ENCODE measurements at regions not wholly inside any gene's neighbourhood (a gene's known extent, or its start where the extent isn't known, plus 50 kb on each side); places are given as distances from the start of the nearest gene placed in this dataset.

- Histone ChIP-seq H3K27me3 (ENCODE audit: control insufficient read depth in 3 of 3, insufficient read depth in 3 of 3, low read length in 3 of 3) (no peaks in the 10 kb centered on the region), H3K9ac (ENCODE audit: low read depth in 1 of 3, low read length in 3 of 3) (no peak overlapping the region), H3K27ac (ENCODE audit: low read depth, low read length) (no peak overlapping the region), H3K4me1 (ENCODE audit: control insufficient read depth in 3 of 3, insufficient read depth in 3 of 3, low read length in 3 of 3) (no peaks in the 10 kb centered on the region), H3K4me3 (ENCODE audit: low read length in 3 of 3) (no peak overlapping the region), H3K9me3 (ENCODE audit: control insufficient read depth in 3 of 3, low read length in 3 of 3) (no peaks in the 10 kb centered on the region), H3K36me3 (ENCODE audit: control insufficient read depth in 3 of 3, insufficient read depth in 3 of 3, low read length in 3 of 3) (no peaks in the 10 kb centered on the region)
Measured at GRCh38 chr5:113902917-113903660, 389.6 kb downstream of the YTHDC2 start.

DNA sequence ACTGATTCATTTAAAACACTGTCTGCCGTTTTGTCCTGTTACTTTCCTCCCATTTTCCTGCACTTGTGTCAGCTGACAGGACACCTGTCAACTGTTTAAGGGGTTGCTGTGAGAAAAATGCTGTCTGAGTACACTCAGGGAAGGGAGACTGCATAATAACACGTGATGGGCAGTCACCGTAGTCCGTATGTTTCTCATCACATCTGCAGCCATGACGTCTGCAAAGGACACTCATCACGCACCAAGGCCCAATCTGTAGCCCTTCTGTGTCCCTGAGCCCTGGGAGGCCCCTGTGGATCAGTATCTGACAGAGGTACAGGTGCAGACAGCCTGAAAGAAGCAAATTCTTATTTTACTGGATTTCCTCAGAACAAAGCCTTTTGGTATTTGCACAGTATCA, 396.3 kb downstream of the YTHDC2 start:
- Histone ChIP-seq H3K9me3 (ENCODE audit: control insufficient read depth in 3 of 3, low read length in 3 of 3) (no peaks in the 10 kb centered on the region), H3K9ac (ENCODE audit: low read depth in 1 of 3, low read length in 3 of 3) (no peak overlapping the region), H3K4me1 (ENCODE audit: control insufficient read depth in 3 of 3, insufficient read depth in 3 of 3, low read length in 3 of 3) (no peaks in the 10 kb centered on the region), H3K27ac (ENCODE audit: low read depth, low read length) (no peak overlapping the region), H3K36me3 (ENCODE audit: control insufficient read depth in 3 of 3, insufficient read depth in 3 of 3, low read length in 3 of 3) (no peaks in the 10 kb centered on the region), H3K27me3 (ENCODE audit: control insufficient read depth in 3 of 3, insufficient read depth in 3 of 3, low read length in 3 of 3) (no peaks in the 10 kb centered on the region), H3K4me3 (ENCODE audit: low read length in 3 of 3) (no peak overlapping the region)

DNA sequence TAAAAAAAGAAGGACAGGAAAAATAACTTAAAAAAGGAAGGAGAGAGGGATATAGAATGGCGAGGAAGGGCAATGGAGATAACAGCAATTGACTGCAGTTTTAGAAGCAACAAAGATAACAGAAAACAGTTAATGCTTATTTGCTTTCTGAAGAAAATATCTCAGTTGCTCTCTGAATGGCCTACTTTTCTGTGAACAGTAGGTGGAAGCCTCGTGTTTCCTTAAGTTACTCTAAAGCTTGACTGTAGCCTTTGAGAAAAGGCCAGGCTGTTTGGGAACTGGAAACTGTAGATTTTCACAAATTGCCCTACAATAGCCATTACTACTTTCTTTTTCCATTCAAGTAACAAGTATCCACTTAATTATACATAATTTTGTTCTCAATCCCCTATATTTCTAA, 404.5 kb downstream of the YTHDC2 start:
- no peaks in the 10 kb centered on the region for H3K4me1 ChIP-seq (ENCODE audit: control insufficient read depth in 3 of 3, insufficient read depth in 3 of 3, low read length in 3 of 3)
- no peaks in the 10 kb centered on the region for H3K36me3 ChIP-seq (ENCODE audit: control insufficient read depth in 3 of 3, insufficient read depth in 3 of 3, low read length in 3 of 3)
- H3K27ac ChIP-seq (ENCODE audit: low read depth, low read length) = no peak overlapping the region
- no peak overlapping the region for H3K9ac ChIP-seq (ENCODE audit: low read depth in 1 of 3, low read length in 3 of 3)
- no peaks in the 10 kb centered on the region for H3K27me3 ChIP-seq (ENCODE audit: control insufficient read depth in 3 of 3, insufficient read depth in 3 of 3, low read length in 3 of 3)
- H3K9me3 ChIP-seq (ENCODE audit: control insufficient read depth in 3 of 3, low read length in 3 of 3) = no peaks in the 10 kb centered on the region
- no peak overlapping the region for H3K4me3 ChIP-seq (ENCODE audit: low read length in 3 of 3)

DNA sequence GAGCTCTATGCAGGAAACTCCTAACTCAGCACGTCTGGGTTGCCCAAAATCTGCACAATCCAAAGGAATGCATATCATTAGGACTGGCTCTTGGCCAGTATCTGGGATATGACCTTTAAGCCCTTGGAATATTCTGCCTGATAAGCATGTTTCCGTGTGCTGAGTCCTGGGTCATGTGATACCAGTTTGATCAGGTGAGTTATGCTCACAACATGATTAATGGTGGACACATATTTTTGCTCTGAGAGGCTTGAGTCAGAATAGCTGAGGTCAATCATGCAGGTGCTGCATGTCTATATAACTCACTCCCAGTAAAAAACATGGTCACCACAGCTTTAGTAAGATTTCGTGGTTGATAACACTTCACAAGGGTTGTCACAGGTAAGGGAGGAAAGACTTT, 408.8 kb downstream of the YTHDC2 start:
- Histone ChIP-seq H3K36me3 (ENCODE audit: control insufficient read depth in 3 of 3, insufficient read depth in 3 of 3, low read length in 3 of 3) (no peaks in the 10 kb centered on the region), H3K9me3 (ENCODE audit: control insufficient read depth in 3 of 3, low read length in 3 of 3) (no peaks in the 10 kb centered on the region), H3K4me3 (ENCODE audit: low read length in 3 of 3) (no peak overlapping the region), H3K27me3 (ENCODE audit: control insufficient read depth in 3 of 3, insufficient read depth in 3 of 3, low read length in 3 of 3) (no peaks in the 10 kb centered on the region), H3K27ac (ENCODE audit: low read depth, low read length) (no peak overlapping the region), H3K9ac (ENCODE audit: low read depth in 1 of 3, low read length in 3 of 3) (no peak overlapping the region), H3K4me1 (ENCODE audit: control insufficient read depth in 3 of 3, insufficient read depth in 3 of 3, low read length in 3 of 3) (no peaks in the 10 kb centered on the region)

- Histone ChIP-seq H3K36me3 (ENCODE audit: control insufficient read depth in 3 of 3, insufficient read depth in 3 of 3, low read length in 3 of 3) (no peaks in the 10 kb centered on the region), H3K9me3 (ENCODE audit: control insufficient read depth in 3 of 3, low read length in 3 of 3) (no peaks in the 10 kb centered on the region), H3K4me1 (ENCODE audit: control insufficient read depth in 3 of 3, insufficient read depth in 3 of 3, low read length in 3 of 3) (no peaks in the 10 kb centered on the region), H3K9ac (ENCODE audit: low read depth in 1 of 3, low read length in 3 of 3) (no peak overlapping the region), H3K4me3 (ENCODE audit: low read length in 3 of 3) (no peak overlapping the region), H3K27ac (ENCODE audit: low read depth, low read length) (no peak overlapping the region), H3K27me3 (ENCODE audit: control insufficient read depth in 3 of 3, insufficient read depth in 3 of 3, low read length in 3 of 3) (no peaks in the 10 kb centered on the region)
Measured at GRCh38 chr5:113935453-113935852, 422.0 kb downstream of the YTHDC2 start.

DNA sequence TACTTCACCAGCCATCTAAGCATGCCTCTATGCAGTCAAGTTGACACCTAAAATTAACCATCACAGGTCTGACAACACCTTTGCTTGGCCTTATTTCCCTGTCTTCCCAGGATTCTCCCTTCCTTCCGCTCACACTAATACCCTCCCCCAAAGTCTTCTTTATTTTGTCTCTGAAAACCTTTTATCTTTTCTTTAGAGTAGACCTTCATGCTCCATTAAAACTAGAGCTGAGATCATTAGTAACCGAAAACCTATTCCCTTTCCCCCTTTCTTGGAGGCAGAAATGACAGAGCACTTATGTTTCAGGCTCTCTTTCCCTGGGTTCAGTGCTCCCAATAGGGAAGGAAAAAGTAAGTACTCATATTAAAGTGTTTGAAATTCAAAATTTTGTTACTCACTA, 423.8 kb downstream of the YTHDC2 start:
- no peak overlapping the region for H3K9ac ChIP-seq (ENCODE audit: low read depth in 1 of 3, low read length in 3 of 3)
- no peak overlapping the region for H3K4me3 ChIP-seq (ENCODE audit: low read length in 3 of 3)
- no peaks in the 10 kb centered on the region for H3K36me3 ChIP-seq (ENCODE audit: control insufficient read depth in 3 of 3, insufficient read depth in 3 of 3, low read length in 3 of 3)
- no peaks in the 10 kb centered on the region for H3K4me1 ChIP-seq (ENCODE audit: control insufficient read depth in 3 of 3, insufficient read depth in 3 of 3, low read length in 3 of 3)
- no peaks in the 10 kb centered on the region for H3K27me3 ChIP-seq (ENCODE audit: control insufficient read depth in 3 of 3, insufficient read depth in 3 of 3, low read length in 3 of 3)
- H3K27ac ChIP-seq (ENCODE audit: low read depth, low read length) = no peak overlapping the region
- H3K9me3 ChIP-seq (ENCODE audit: control insufficient read depth in 3 of 3, low read length in 3 of 3) = no peaks in the 10 kb centered on the region

- H3K36me3 ChIP-seq (ENCODE audit: control insufficient read depth in 3 of 3, insufficient read depth in 3 of 3, low read length in 3 of 3) = no peaks in the 10 kb centered on the region
- no peaks in the 10 kb centered on the region for H3K4me1 ChIP-seq (ENCODE audit: control insufficient read depth in 3 of 3, insufficient read depth in 3 of 3, low read length in 3 of 3)
- H3K27me3 ChIP-seq (ENCODE audit: control insufficient read depth in 3 of 3, insufficient read depth in 3 of 3, low read length in 3 of 3) = no peaks in the 10 kb centered on the region
- no peak overlapping the region for H3K9ac ChIP-seq (ENCODE audit: low read depth in 1 of 3, low read length in 3 of 3)
- H3K9me3 ChIP-seq (ENCODE audit: control insufficient read depth in 3 of 3, low read length in 3 of 3) = no peaks in the 10 kb centered on the region
- no peak overlapping the region for H3K27ac ChIP-seq (ENCODE audit: low read depth, low read length)
- H3K4me3 ChIP-seq (ENCODE audit: low read length in 3 of 3) = no peak overlapping the region
Measured at GRCh38 chr5:113939988-113940387, 421.9 kb upstream of the KCNN2 start.

DNA sequence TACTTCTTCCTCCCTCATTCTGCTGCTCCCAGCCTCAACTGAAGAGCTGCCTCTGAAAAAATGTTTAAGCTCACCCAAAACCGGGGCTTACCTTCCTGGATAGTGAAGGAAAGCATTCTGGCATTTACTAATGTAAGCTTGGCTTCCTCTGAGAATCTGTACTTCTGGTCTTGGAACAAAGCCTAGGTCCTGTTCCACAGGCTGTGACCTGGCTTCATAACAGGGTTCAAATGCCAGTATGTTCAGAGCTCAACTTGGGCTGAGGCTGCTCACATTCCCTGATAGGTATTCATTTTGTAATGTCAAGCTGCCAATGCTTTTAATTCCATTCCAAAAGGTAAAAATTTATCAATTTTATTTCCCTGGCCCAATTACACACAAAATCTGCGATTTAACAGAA, 411.7 kb upstream of the KCNN2 start:
- H3K9me3 ChIP-seq (ENCODE audit: control insufficient read depth in 3 of 3, low read length in 3 of 3) = no peaks in the 10 kb centered on the region
- H3K27me3 ChIP-seq (ENCODE audit: control insufficient read depth in 3 of 3, insufficient read depth in 3 of 3, low read length in 3 of 3) = no peaks in the 10 kb centered on the region
- H3K4me3 ChIP-seq (ENCODE audit: low read length in 3 of 3) = no peak overlapping the region
- H3K9ac ChIP-seq (ENCODE audit: low read depth in 1 of 3, low read length in 3 of 3) = no peak overlapping the region
- H3K27ac ChIP-seq (ENCODE audit: low read depth, low read length) = no peak overlapping the region
- H3K4me1 ChIP-seq (ENCODE audit: control insufficient read depth in 3 of 3, insufficient read depth in 3 of 3, low read length in 3 of 3) = no peaks in the 10 kb centered on the region
- no peaks in the 10 kb centered on the region for H3K36me3 ChIP-seq (ENCODE audit: control insufficient read depth in 3 of 3, insufficient read depth in 3 of 3, low read length in 3 of 3)

DNA sequence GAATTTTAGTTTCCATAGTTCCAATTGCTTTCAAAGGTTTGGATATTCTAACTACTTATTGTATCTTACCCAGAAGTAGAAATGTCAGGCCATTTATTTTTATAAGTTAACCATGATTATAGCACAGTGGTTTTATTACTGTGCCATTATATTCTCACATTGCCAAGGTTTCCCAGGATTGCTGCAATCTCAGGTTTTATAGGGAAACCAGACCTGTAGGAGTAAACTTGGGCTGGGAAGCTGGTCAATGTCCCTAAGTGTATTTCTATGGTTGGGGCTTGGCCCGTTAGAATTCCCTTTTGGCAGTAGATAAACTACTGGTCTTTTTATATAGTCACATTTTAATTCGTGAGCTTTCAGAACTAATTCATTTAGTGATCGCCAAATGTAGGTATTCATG, 396.6 kb upstream of the KCNN2 start:
- Histone ChIP-seq H3K36me3 (ENCODE audit: control insufficient read depth in 3 of 3, insufficient read depth in 3 of 3, low read length in 3 of 3) (no peaks in the 10 kb centered on the region), H3K27ac (ENCODE audit: low read depth, low read length) (no peak overlapping the region)

GRCh38 chr5:113969901-113970300, 392.0 kb upstream of the KCNN2 start:
- H3K27ac ChIP-seq (ENCODE audit: low read depth, low read length) = no peak overlapping the region
- no peak overlapping the region for H3K4me3 ChIP-seq (ENCODE audit: low read length in 3 of 3)
- no peaks in the 10 kb centered on the region for H3K4me1 ChIP-seq (ENCODE audit: control insufficient read depth in 3 of 3, insufficient read depth in 3 of 3, low read length in 3 of 3)
- no peaks in the 10 kb centered on the region for H3K36me3 ChIP-seq (ENCODE audit: control insufficient read depth in 3 of 3, insufficient read depth in 3 of 3, low read length in 3 of 3)
- H3K9ac ChIP-seq (ENCODE audit: low read depth in 1 of 3, low read length in 3 of 3) = no peak overlapping the region
- no peaks in the 10 kb centered on the region for H3K9me3 ChIP-seq (ENCODE audit: control insufficient read depth in 3 of 3, low read length in 3 of 3)
- no peaks in the 10 kb centered on the region for H3K27me3 ChIP-seq (ENCODE audit: control insufficient read depth in 3 of 3, insufficient read depth in 3 of 3, low read length in 3 of 3)

More for the DNA sequence above, 396.6 kb upstream of the KCNN2 start:
- Histone ChIP-seq H3K4me1 (ENCODE audit: control insufficient read depth in 3 of 3, insufficient read depth in 3 of 3, low read length in 3 of 3) (no peaks in the 10 kb centered on the region), H3K27me3 (ENCODE audit: control insufficient read depth in 3 of 3, insufficient read depth in 3 of 3, low read length in 3 of 3) (no peaks in the 10 kb centered on the region), H3K9me3 (ENCODE audit: control insufficient read depth in 3 of 3, low read length in 3 of 3) (peaks cover 0 to 4% (median 0%) of the 10 kb centered on the region in 3 donors), H3K4me3 (ENCODE audit: low read length in 3 of 3) (no peak overlapping the region), H3K9ac (ENCODE audit: low read depth in 1 of 3, low read length in 3 of 3) (no peak overlapping the region)

Measured in skeletal muscle tissue (tissue), 3 donors.